Astrocyte (in vitro differentiated cells and primary cell): ENCODE measurements at regions not wholly inside any gene's neighbourhood (a gene's known extent, or its start where the extent isn't known, plus 50 kb on each side); places are given as distances from the start of the nearest gene placed in this dataset.

Source experiments
- DNase-seq: peaks from one replicate; pipeline ENCODE4 v3.0.0-alpha.2; 2010; ENCODE audit warnings: low read depth
- FAIRE-seq: peaks from 2 replicates; lab custom pipeline; 2011; peaks lifted over from hg19 to GRCh38; lab: Jason Lieb, UNC
- H2AFZ ChIP-seq: 2 replicates; pipeline ENCODE4 v1.6.0; 2012; ENCODE audit warnings: low read depth, low read length, inconsistent platforms
- H3K27ac ChIP-seq: 2 replicates; pipeline ENCODE4 v1.5.1; 2011; ENCODE audit warnings: low read depth, low read length, inconsistent platforms
- H3K27me3 ChIP-seq: 2 replicates; pipeline ENCODE4 v1.6.0; 2011; ENCODE audit warnings: low read length, inconsistent platforms; ENCODE audit not compliant: insufficient read depth
- H3K36me3 ChIP-seq: 2 replicates; pipeline ENCODE4 v1.5.1; 2011; ENCODE audit warnings: low read length, inconsistent platforms; ENCODE audit not compliant: insufficient read depth
- H3K4me1 ChIP-seq: 2 replicates; pipeline ENCODE4 v1.5.1; 2011; ENCODE audit warnings: low read length, inconsistent platforms; ENCODE audit not compliant: insufficient read depth
- H3K4me2 ChIP-seq: 2 replicates; pipeline ENCODE4 v1.6.0; 2012; ENCODE audit warnings: low read length, inconsistent platforms
- H3K4me3 ChIP-seq: 2 replicates; pipeline ENCODE4 v1.5.1; 2011; ENCODE audit warnings: low read depth, mild to moderate bottlenecking, low read length, inconsistent platforms; ENCODE audit not compliant: insufficient read depth
- H3K79me2 ChIP-seq: 2 replicates; pipeline ENCODE4 v1.6.0; 2012; ENCODE audit warnings: mild to moderate bottlenecking, low read length, inconsistent platforms; ENCODE audit not compliant: insufficient read depth
- H3K9ac ChIP-seq: 2 replicates; pipeline ENCODE4 v1.6.0; 2012; ENCODE audit warnings: mild to moderate bottlenecking, low read length, inconsistent platforms
- H3K9me3 ChIP-seq: 2 replicates; pipeline ENCODE4 v1.5.1; 2012; ENCODE audit warnings: low read depth, mild to moderate bottlenecking, low read length, inconsistent platforms; ENCODE audit not compliant: insufficient read depth
- H4K20me1 ChIP-seq: 2 replicates; pipeline ENCODE4 v1.6.0; 2012; ENCODE audit warnings: low read length, inconsistent platforms; ENCODE audit not compliant: insufficient read depth
- H3K27ac Mint-ChIP-seq: one replicate; pipeline ENCODE4 v1.8.0; 2021; ENCODE audit warnings: mild to moderate bottlenecking, mixed read lengths; ENCODE audit not compliant: unreplicated experiment
- H3K27me3 Mint-ChIP-seq: one replicate; pipeline ENCODE4 v1.8.0; 2021; ENCODE audit warnings: low read depth, mixed read lengths; ENCODE audit not compliant: unreplicated experiment
- H3K36me3 Mint-ChIP-seq: one replicate; pipeline ENCODE4 v1.8.0; 2021; ENCODE audit warnings: low read depth, mixed read lengths; ENCODE audit not compliant: unreplicated experiment
- H3K4me1 Mint-ChIP-seq: one replicate; pipeline ENCODE4 v1.8.0; 2021; ENCODE audit warnings: low read depth, mixed read lengths; ENCODE audit not compliant: unreplicated experiment
- H3K4me3 Mint-ChIP-seq: one replicate; pipeline ENCODE4 v1.8.0; 2021; ENCODE audit warnings: mild to moderate bottlenecking, moderate library complexity, mixed read lengths; ENCODE audit not compliant: unreplicated experiment
- H3K9me3 Mint-ChIP-seq: one replicate; pipeline ENCODE4 v1.8.0; 2021; ENCODE audit warnings: mild to moderate bottlenecking, mixed read lengths; ENCODE audit not compliant: unreplicated experiment
- CTCF ChIP-seq: IDR thresholded peaks from 2 replicates; pipeline ENCODE4 v1.5.1; 2011; ENCODE audit warnings: low read depth, mild to moderate bottlenecking, inconsistent platforms, low read length, moderate library complexity; ENCODE audit not compliant: insufficient read depth
- EZH2 ChIP-seq: IDR thresholded peaks from 2 replicates; pipeline ENCODE4 v1.6.1; 2012; ENCODE audit warnings: mild to moderate bottlenecking, low read length, inconsistent platforms; ENCODE audit not compliant: insufficient read depth

GRCh38 chr2:2653231-2653630 is 322.2 kb upstream of the MYT1L start:
- no peak for FAIRE-seq
- Mint-ChIP-seq H3K27me3 (peaks cover 2% of the 10 kb centered on the region), H3K27ac (no peak overlapping the region), H3K4me3 (no peak overlapping the region), H3K9me3 (peaks cover 7% of the 10 kb centered on the region), H3K4me1 (peaks cover 20% of the 10 kb centered on the region), H3K36me3 (no peaks in the 10 kb centered on the region)
- H4K20me1 ChIP-seq: no peaks in the 10 kb centered on the region
- DNase-seq: no peak
- peaks cover 6% of the 10 kb centered on the region for H3K9me3 ChIP-seq
- H3K4me1 ChIP-seq: no peaks in the 10 kb centered on the region
- H3K27me3 ChIP-seq: no peaks in the 10 kb centered on the region
- H3K79me2 ChIP-seq: no peaks in the 10 kb centered on the region
- no peak overlapping the region for H3K4me2 ChIP-seq
- no peaks in the 10 kb centered on the region for H3K36me3 ChIP-seq
- TF ChIP-seq EZH2: no peak
- TF ChIP-seq CTCF: no peak
- H3K9ac ChIP-seq: no peak overlapping the region
- H3K27ac ChIP-seq: no peak overlapping the region
- no peak overlapping the region for H2AFZ ChIP-seq
- H3K4me3 ChIP-seq: no peak overlapping the region

DNA sequence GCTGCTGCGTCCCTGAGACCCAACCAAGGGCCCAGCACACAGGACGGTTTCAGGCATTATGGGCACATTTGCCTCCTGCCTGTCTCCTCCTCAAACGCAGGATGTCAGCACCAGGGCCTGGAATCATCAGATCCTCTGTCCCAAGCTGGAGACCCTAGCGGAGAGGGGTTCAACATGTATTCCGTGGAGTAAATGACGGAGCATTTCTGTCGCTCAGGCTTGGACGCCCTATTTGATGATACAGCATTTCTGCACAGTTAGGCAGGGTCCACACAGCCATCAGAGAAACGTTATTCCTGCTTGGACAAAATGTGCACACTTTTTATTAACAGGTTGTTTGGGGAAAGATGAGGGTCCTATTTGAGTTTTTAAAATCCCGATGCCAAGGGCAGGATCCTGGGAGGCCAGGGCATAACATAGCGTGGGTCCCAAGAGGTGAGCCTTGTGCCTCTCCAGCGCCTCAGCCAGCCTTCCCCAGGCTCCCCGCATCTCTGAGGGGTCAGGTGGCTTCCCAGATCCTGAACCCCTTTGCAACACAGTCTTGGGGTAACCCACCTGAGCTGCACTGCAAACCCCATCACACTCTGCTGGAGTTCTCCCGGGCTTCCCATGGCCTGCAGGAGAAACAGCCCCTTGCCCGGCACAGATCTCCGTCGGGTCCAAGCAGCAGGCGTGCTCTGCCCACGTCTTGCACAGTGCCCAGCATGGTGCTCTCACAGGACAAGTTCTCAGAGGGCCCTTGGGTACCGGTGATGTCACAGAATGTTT is 319.7 kb upstream of the MYT1L start:
- peaks cover 23% of the 10 kb centered on the region for H3K4me1 Mint-ChIP-seq

More for the DNA sequence above, 319.7 kb upstream of the MYT1L start:
- H4K20me1 ChIP-seq: no peaks in the 10 kb centered on the region
- DNase-seq: no peak
- H3K9ac ChIP-seq: no peak overlapping the region
- no peaks in the 10 kb centered on the region for H3K36me3 Mint-ChIP-seq
- no peaks in the 10 kb centered on the region for H3K27me3 ChIP-seq
- H3K79me2 ChIP-seq: no peaks in the 10 kb centered on the region
- TF ChIP-seq CTCF: no peak
- no peaks in the 10 kb centered on the region for H3K4me1 ChIP-seq
- H2AFZ ChIP-seq: no peak overlapping the region
- peaks cover 2% of the 10 kb centered on the region for H3K27me3 Mint-ChIP-seq
- no peak overlapping the region for H3K4me3 Mint-ChIP-seq
- H3K36me3 ChIP-seq: no peaks in the 10 kb centered on the region
- H3K27ac Mint-ChIP-seq: no peak overlapping the region
- FAIRE-seq: no peak
- no peak overlapping the region for H3K4me3 ChIP-seq
- peaks cover 3% of the 10 kb centered on the region for H3K9me3 Mint-ChIP-seq
- H3K27ac ChIP-seq: no peak overlapping the region
- peaks cover 6% of the 10 kb centered on the region for H3K9me3 ChIP-seq
- no peak overlapping the region for H3K4me2 ChIP-seq
